ENCODE measurements at regions not wholly inside any gene's neighbourhood (a gene's known extent, or its start where the extent isn't known, plus 50 kb on each side); places are given as distances from the start of the nearest gene placed in this dataset.

- no peak for DNase-seq
- no peaks in the 10 kb centered on the region for H3K27me3 ChIP-seq
- no peaks in the 10 kb centered on the region for H3K4me1 ChIP-seq
Measured at GRCh38 chr10:35723992-35724391, 81.9 kb upstream of the FZD8 start.

DNA sequence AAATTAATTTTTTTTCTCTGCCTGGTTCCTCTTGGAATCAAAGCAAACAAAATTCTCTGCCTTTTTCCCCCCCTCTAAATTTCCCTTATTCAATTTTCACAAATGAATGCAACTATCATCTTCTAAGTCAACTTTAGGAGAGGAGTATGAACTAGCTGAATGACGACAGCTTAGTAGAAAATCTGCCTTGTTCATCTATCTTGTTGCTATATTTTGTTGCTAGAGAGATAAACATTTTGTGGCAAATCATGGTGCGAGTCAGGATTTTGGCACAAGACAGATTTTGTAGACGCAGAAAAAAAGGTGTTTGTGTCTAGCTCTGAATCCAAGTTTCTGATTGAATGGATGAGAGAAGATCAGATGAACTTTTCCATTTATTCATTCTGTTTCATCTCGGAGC lies 81.0 kb upstream of the FZD8 start:
- DNase-seq (no peak), ATAC-seq (no peak)
- no peak overlapping the region for H3K4me3 ChIP-seq
- intact Hi-C loops (cut with DNase I): no loop called here
- no peaks in the 10 kb centered on the region for H3K27me3 ChIP-seq
- no peak overlapping the region for H3K27ac ChIP-seq
- H3K9me3 ChIP-seq: no peaks in the 10 kb centered on the region
- no peaks in the 10 kb centered on the region for H3K4me1 ChIP-seq
- no peaks in the 10 kb centered on the region for H3K36me3 ChIP-seq
- TF ChIP-seq, protein P1, sequence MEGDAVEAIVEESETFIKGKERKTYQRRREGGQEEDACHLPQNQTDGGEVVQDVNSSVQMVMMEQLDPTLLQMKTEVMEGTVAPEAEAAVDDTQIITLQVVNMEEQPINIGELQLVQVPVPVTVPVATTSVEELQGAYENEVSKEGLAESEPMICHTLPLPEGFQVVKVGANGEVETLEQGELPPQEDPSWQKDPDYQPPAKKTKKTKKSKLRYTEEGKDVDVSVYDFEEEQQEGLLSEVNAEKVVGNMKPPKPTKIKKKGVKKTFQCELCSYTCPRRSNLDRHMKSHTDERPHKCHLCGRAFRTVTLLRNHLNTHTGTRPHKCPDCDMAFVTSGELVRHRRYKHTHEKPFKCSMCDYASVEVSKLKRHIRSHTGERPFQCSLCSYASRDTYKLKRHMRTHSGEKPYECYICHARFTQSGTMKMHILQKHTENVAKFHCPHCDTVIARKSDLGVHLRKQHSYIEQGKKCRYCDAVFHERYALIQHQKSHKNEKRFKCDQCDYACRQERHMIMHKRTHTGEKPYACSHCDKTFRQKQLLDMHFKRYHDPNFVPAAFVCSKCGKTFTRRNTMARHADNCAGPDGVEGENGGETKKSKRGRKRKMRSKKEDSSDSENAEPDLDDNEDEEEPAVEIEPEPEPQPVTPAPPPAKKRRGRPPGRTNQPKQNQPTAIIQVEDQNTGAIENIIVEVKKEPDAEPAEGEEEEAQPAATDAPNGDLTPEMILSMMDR (IDR thresholded peaks at IDR 0.05): no peak

More at GRCh38 chr10:35723992-35724391, 81.9 kb upstream of the FZD8 start:
- TF ChIP-seq, protein P1 (IDR thresholded peaks at IDR 0.05): no peak
- Histone ChIP-seq H3K27ac (no peak overlapping the region), H3K9me3 (no peaks in the 10 kb centered on the region), H3K36me3 (no peaks in the 10 kb centered on the region), H3K4me3 (no peak overlapping the region)
- intact Hi-C loops (cut with DNase I): no loop called here
- no peak for ATAC-seq

DNA sequence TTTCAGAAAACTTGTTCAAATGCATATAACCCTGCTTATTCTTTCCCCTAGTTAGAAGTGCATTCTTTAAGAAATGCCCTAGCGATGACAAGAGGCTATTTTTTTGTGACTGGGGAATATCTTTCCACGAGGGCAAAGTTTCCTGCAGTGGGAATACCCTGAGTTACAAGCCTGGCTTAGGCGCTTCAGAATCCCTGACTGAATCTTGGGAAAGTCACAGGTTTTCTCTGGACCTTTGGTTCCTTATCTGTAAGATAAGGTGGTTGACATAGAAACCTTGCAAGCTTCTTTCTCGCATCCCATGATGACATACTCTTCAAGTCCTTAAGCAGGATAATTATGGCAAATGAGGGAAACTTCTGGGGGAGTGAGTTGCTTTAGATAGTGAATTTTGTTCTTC lies 80.5 kb upstream of the FZD8 start:
- intact Hi-C loops (cut with DNase I): no loop called here
- no peaks in the 10 kb centered on the region for H3K27me3 ChIP-seq
- H3K36me3 ChIP-seq: no peaks in the 10 kb centered on the region
- H3K4me3 ChIP-seq: no peak overlapping the region
- TF ChIP-seq, protein P1 (IDR thresholded peaks at IDR 0.05): no peak
- H3K4me1 ChIP-seq: no peaks in the 10 kb centered on the region
- ATAC-seq: no peak
- H3K9me3 ChIP-seq: no peaks in the 10 kb centered on the region
- no peak for DNase-seq
- H3K27ac ChIP-seq: no peak overlapping the region

DNA sequence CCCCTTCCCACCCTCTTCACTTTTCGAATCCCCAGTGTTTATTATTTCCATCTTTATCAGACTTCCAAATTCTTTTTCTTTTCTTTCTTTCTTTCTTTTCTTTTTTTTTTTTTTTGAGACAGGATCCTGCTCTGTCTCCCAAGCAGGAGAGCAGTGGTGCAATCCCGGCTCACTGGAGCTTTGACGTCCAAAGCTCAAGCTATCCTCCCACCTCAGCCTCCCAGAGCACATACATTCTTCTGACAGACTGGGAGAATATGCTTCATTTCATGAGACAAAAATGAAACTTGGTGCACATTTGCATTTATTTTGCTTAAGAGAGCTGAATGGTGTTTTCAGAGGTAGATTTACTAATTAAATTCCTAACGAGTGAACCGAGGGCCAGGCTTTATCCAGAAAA lies 80.1 kb upstream of the FZD8 start:
- intact Hi-C loops (cut with DNase I): no loop called here
- no peaks in the 10 kb centered on the region for H3K9me3 ChIP-seq
- H3K36me3 ChIP-seq: no peaks in the 10 kb centered on the region
- no peaks in the 10 kb centered on the region for H3K27me3 ChIP-seq
- H3K27ac ChIP-seq: no peak overlapping the region
- DNase-seq (no peak), ATAC-seq (no peak)
- TF ChIP-seq, protein P1 (IDR thresholded peaks at IDR 0.05): no peak
- no peak overlapping the region for H3K4me3 ChIP-seq
- no peaks in the 10 kb centered on the region for H3K4me1 ChIP-seq

DNA sequence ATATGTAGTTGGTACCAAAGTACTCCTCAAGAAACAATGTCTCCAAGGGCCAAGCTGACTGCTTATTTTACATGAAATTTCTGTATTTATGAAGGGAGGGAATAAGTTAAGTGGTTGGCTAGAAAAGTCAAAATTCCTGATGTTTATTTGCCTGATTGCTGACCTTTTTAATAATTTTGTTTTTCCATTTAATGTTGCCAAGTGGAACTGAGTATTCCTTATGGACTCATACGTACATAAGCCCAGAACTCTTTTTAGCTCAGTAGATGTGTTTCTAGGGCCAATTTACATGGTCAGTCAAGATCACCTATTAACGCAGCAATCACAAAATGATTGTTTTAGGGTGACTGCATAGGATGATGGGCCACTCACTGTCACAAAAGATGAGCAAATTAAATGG lies 78.3 kb upstream of the FZD8 start:
- Histone ChIP-seq H3K27me3 (no peaks in the 10 kb centered on the region), H3K4me1 (no peaks in the 10 kb centered on the region), H3K27ac (no peak overlapping the region), H3K36me3 (no peaks in the 10 kb centered on the region), H3K4me3 (no peak overlapping the region), H3K9me3 (no peaks in the 10 kb centered on the region)
- TF ChIP-seq, protein P1 (IDR thresholded peaks at IDR 0.05): no peak
- DNase-seq (no peak), ATAC-seq (no peak)
- intact Hi-C loops (cut with DNase I): no loop called here

Data from left lung (tissue), 4 donors.